Endodermal cell (in vitro differentiated cells): ENCODE measurements at regions not wholly inside any gene's neighbourhood (a gene's known extent, or its start where the extent isn't known, plus 50 kb on each side); places are given as distances from the start of the nearest gene placed in this dataset.

Source experiments
- DNase-seq: peaks from one replicate; pipeline ENCODE4 v3.0.0-alpha.2; 2017
- H3K27ac ChIP-seq: 2 replicates; pipeline ENCODE4 v1.5.1; 2013; ENCODE audit warnings: mild to moderate bottlenecking, low read depth, low read length, moderate library complexity
- H3K27me3 ChIP-seq: 2 replicates; pipeline ENCODE4 v1.6.1; 2013; ENCODE audit warnings: mild to moderate bottlenecking, low read length, moderate library complexity; ENCODE audit not compliant: insufficient read depth, control insufficient read depth, poor library complexity, severe bottlenecking
- H3K36me3 ChIP-seq: 2 replicates; pipeline ENCODE4 v1.7.0; 2013; ENCODE audit warnings: mild to moderate bottlenecking, low read length, moderate library complexity; ENCODE audit not compliant: control insufficient read depth, insufficient read depth
- H3K4me1 ChIP-seq: one replicate; pipeline ENCODE4 v1.7.0; 2013; ENCODE audit warnings: low read length; ENCODE audit not compliant: control insufficient read depth, insufficient read depth
- H3K4me3 ChIP-seq: 2 replicates; pipeline ENCODE4 v1.5.1; 2013; ENCODE audit warnings: mild to moderate bottlenecking, low read length, moderate library complexity
- H3K9ac ChIP-seq: 2 replicates; pipeline ENCODE4 v1.6.1; 2013; ENCODE audit warnings: mild to moderate bottlenecking, low read length, moderate library complexity; ENCODE audit not compliant: poor library complexity, severe bottlenecking; ENCODE audit errors: extremely low read depth
- H3K9me3 ChIP-seq: 2 replicates; pipeline ENCODE4 v1.6.1; 2013; ENCODE audit warnings: mild to moderate bottlenecking, low read length, moderate library complexity; ENCODE audit not compliant: control insufficient read depth
- H3K27ac Mint-ChIP-seq: 2 replicates; pipeline ENCODE4 v1.8.0; 2020; ENCODE audit warnings: mixed read lengths
- H3K27me3 Mint-ChIP-seq: 2 replicates; pipeline ENCODE4 v1.8.0; 2021; ENCODE audit warnings: mild to moderate bottlenecking, mixed read lengths; ENCODE audit not compliant: insufficient read depth
- H3K36me3 Mint-ChIP-seq: 2 replicates; pipeline ENCODE4 v1.8.0; 2020; ENCODE audit warnings: low read depth, mixed read lengths
- H3K4me1 Mint-ChIP-seq: 2 replicates; pipeline ENCODE4 v1.8.0; 2020; ENCODE audit warnings: mixed read lengths
- H3K4me3 Mint-ChIP-seq: 2 replicates; pipeline ENCODE4 v1.8.0; 2020; ENCODE audit warnings: mild to moderate bottlenecking, moderate library complexity, mixed read lengths
- H3K9me3 Mint-ChIP-seq: 2 replicates; pipeline ENCODE4 v1.8.0; 2020; ENCODE audit warnings: mild to moderate bottlenecking, mixed read lengths
- CTCF ChIP-seq: fragments of 200-600 bp; sonication (generic); conservative IDR thresholded peaks from 2 replicates; pipeline ENCODE4 v1.5.0; 2021; ENCODE audit warnings: antibody characterized with exemption, mild to moderate bottlenecking
- WGBS, 2 experiments: methylation state at CpG; one replicate each; pipeline versions ENCODE4 v1.1.5 to v1.1.7; 2013; ENCODE audit warnings: missing lambda C conversion rate in 2 of 2, mixed read lengths in 1 of 2; ENCODE audit not compliant: insufficient coverage in 1 of 2, insufficient read length in 1 of 2; 5-methylcytosine and 5-hydroxymethylcytosine counted together

GRCh38 chr3:33919312-33920120, 121.1 kb downstream of the PDCD6IP start:
- peaks cover 32% of the 10 kb centered on the region for H3K27me3 Mint-ChIP-seq
- Histone ChIP-seq H3K9me3 (no peaks in the 10 kb centered on the region), H3K36me3 (no peaks in the 10 kb centered on the region), H3K9ac (no peak overlapping the region), H3K27me3 (peaks cover 14% of the 10 kb centered on the region), H3K4me1 (peaks cover 14% of the 10 kb centered on the region), H3K4me3 (no peak overlapping the region), H3K27ac (no peak overlapping the region)
- no peaks in the 10 kb centered on the region for H3K9me3 Mint-ChIP-seq
- 82 to 90% methylated on average over 4 to 7 of the region's 7 CpGs for WGBS, 2 experiments
- H3K4me1 Mint-ChIP-seq, result peaks cover 27% of the 10 kb centered on the region
- no peak overlapping the region for H3K27ac Mint-ChIP-seq
- TF ChIP-seq CTCF, result no peak
- H3K4me3 Mint-ChIP-seq, result no peak overlapping the region
- DNase-seq, result peak; percentile 38
- no peaks in the 10 kb centered on the region for H3K36me3 Mint-ChIP-seq

- H3K4me1 Mint-ChIP-seq, result peaks cover 20% of the 10 kb centered on the region
- Histone ChIP-seq H3K27ac (no peak overlapping the region), H3K4me3 (no peak overlapping the region), H3K4me1 (peaks cover 9% of the 10 kb centered on the region), H3K27me3 (peaks cover 14% of the 10 kb centered on the region), H3K9ac (no peak overlapping the region), H3K36me3 (no peaks in the 10 kb centered on the region), H3K9me3 (no peaks in the 10 kb centered on the region)
- H3K4me3 Mint-ChIP-seq, result no peak overlapping the region
- no peak overlapping the region for H3K27ac Mint-ChIP-seq
- WGBS, 2 experiments, result 94 to 100% methylated on average over 2 to 4 of the region's 4 CpGs
- no peaks in the 10 kb centered on the region for H3K9me3 Mint-ChIP-seq
- DNase-seq, result peak; percentile 6
- no peaks in the 10 kb centered on the region for H3K36me3 Mint-ChIP-seq
- peaks cover 40% of the 10 kb centered on the region for H3K27me3 Mint-ChIP-seq
- TF ChIP-seq CTCF, result no peak
Observed at GRCh38 chr3:33920511-33920910, 122.1 kb downstream of the PDCD6IP start.

GRCh38 chr3:33921608-33922007, 123.2 kb downstream of the PDCD6IP start:
- Mint-ChIP-seq H3K9me3 (no peaks in the 10 kb centered on the region), H3K36me3 (no peaks in the 10 kb centered on the region), H3K27ac (no peak overlapping the region), H3K4me3 (no peak overlapping the region), H3K4me1 (peaks cover 20% of the 10 kb centered on the region), H3K27me3 (peaks cover 38% of the 10 kb centered on the region)
- Histone ChIP-seq H3K9ac (no peak overlapping the region), H3K27ac (no peak overlapping the region), H3K4me3 (no peak overlapping the region), H3K4me1 (peaks cover 9% of the 10 kb centered on the region), H3K9me3 (no peaks in the 10 kb centered on the region), H3K36me3 (no peaks in the 10 kb centered on the region), H3K27me3 (peaks cover 11% of the 10 kb centered on the region)
- WGBS, 2 experiments, result 63 to 90% methylated on average over 1 to 2 of the region's 2 CpGs
- peak; percentile 38 for DNase-seq
- no peak for TF ChIP-seq CTCF
